ENCODE measurements at regions not wholly inside any gene's neighbourhood (a gene's known extent, or its start where the extent isn't known, plus 50 kb on each side); places are given as distances from the start of the nearest gene placed in this dataset.

- TF ChIP-seq ZNF609 (CRISPR knock-in tag; IDR thresholded peaks at IDR 0.05; ENCODE audit: borderline replicate concordance): no peak
- TF ChIP-seq EP300 (IDR thresholded peaks at IDR 0.05; ENCODE audit: low read length): no peak
These were observed 789.2 kb upstream of the RGS18 start for GRCh38 chr1:191368891-191369654.
